HG02759 (cell line): ENCODE measurements at regions not wholly inside any gene's neighbourhood (a gene's known extent, or its start where the extent isn't known, plus 50 kb on each side); places are given as distances from the start of the nearest gene placed in this dataset.

Experiments used
- ATAC-seq: cut with Tn5 transposase; IDR thresholded peaks from one replicate; pipeline ENCODE4 v1.9.1; 2021; ENCODE audit warnings: mild to moderate bottlenecking, moderate library complexity; ENCODE audit not compliant: unreplicated experiment

GRCh38 chr2:33777786-33778185 lies 178.7 kb upstream of the FAM98A start:
- ATAC-seq, result no peak

GRCh38 chr2:33775306-33775705 lies 176.2 kb upstream of the FAM98A start:
- ATAC-seq, result no peak

DNA sequence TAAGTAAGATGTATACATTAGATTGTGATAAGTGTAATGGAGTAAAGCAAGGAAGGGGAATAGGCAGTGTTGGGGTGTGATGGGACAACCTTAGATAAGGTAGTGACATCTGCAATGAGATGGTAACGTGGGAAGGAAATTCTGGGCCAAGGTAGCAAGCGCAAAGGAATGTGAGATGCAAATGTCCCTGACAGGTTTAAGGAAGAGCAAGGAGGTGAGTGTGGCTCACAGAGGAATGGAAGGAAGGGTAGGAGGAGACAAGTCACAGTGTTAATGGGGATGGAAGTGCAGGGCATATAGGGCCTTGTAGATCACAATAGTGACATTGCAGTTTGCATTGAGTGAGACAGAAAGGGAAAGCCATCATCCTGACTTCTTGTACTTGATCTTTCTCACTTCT lies 170.9 kb upstream of the FAM98A start:
- ATAC-seq, result no peak

- ATAC-seq, result no peak
Measured at GRCh38 chr2:33766175-33766574, 167.1 kb upstream of the FAM98A start.

GRCh38 chr2:33765122-33765521 lies 166.0 kb upstream of the FAM98A start:
- no peak for ATAC-seq

- ATAC-seq, result no peak
Measured at GRCh38 chr2:33764551-33764950, 165.5 kb upstream of the FAM98A start.

- no peak for ATAC-seq
Measured at GRCh38 chr2:33763671-33764310, 164.7 kb upstream of the FAM98A start.

GRCh38 chr2:33762636-33763035 lies 163.5 kb upstream of the FAM98A start:
- no peak for ATAC-seq

- ATAC-seq, result no peak
Measured at GRCh38 chr2:33746208-33746800, 147.2 kb upstream of the FAM98A start.

GRCh38 chr2:33735096-33735495 lies 136.0 kb upstream of the FAM98A start:
- ATAC-seq, result no peak

GRCh38 chr2:33730804-33731203 lies 131.7 kb upstream of the FAM98A start:
- ATAC-seq, result no peak

GRCh38 chr2:33730193-33730592 lies 131.1 kb upstream of the FAM98A start:
- ATAC-seq, result no peak

DNA sequence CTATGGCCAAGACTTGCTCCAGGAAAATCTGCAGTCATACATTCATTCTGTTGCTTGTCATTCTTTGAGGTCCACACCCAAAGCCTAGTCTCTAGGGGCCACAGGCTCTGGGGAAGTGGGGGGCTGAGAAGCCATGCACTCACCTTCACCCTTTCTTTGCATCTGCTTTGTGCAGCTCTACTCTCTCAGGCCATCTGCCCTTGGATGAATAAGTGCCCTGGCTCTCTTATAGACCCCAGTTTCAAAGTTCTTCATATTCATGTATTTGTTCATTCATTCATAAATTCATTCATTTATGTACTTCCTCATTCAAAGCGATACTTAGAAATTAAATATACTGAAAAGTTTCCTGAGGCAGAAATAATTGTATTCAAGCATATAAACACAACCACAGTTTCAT lies 130.3 kb upstream of the FAM98A start:
- no peak for ATAC-seq

DNA sequence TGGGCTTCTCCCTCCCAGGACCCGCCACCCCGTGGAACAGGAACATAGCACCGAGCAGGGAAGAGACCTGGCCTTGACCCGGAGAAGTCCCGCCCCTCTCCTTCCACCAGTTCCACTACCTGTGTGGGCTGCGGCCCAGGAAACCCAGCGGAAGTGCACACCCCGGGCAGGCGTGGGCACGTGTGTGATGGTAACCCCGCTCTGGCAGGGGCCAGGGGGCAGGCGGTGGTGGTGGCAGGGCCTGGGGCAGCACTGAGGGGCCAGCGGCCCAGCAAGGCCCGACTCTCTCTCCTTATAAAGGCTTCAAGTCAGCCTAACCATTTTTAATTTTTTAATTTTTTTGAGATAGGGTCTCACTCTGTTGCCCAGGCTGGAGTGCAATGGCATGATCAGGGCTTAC lies 129.0 kb upstream of the FAM98A start:
- ATAC-seq, result no peak

DNA sequence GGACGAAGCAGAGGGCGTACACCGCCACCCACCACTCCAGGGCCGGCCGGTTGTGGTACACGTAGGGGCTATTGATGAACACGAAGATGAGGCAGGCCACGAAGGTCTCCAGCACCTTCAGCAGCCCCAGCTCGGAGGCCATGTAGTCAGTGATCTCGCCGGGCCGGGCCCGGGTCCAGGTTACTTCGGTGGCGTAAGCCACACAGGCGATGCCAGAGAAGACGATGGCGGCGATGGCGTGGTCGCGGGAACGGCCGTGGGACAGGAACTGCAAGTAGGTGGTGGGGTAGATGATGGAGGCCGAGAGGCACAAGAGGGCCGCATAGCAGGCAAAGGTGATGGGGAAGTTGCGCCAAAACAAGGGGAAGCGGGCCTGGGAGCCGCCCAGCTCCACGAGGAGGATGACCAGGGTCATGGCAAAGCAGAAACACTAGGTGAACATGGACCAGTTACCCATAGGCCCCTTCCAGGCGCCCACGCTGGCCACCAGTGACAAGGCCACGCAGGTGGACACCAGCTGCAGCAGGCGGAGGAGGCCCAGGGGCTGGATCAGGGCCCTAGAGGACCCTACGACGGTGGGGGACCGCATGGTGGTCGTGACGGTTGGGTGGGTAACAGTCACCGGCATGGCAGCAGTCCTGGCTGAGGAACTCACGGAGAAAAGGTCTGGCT lies 128.4 kb upstream of the FAM98A start:
- ATAC-seq, result no peak

GRCh38 chr2:33726415-33726814 lies 127.3 kb upstream of the FAM98A start:
- ATAC-seq, result no peak

DNA sequence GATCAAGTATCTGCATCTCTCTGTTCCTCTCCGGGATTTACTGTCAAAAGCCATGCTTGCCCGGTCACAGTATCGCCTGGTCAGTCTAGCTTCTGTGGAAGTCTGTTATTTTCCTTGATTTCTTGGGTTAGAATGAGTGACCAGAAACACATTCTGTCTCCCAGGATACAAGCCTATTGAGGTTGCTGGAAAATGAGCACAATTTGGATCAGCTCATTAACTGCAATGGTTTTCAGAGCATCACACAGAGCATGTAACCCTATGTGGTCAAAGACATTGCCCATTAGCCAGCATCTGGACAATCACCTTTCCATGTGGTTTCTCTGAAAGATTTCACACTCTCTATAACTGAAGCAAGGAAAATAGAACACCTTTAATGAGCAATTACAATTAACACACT lies 124.2 kb upstream of the FAM98A start:
- ATAC-seq, result no peak

GRCh38 chr2:33719067-33719466 lies 120.0 kb upstream of the FAM98A start:
- ATAC-seq, result no peak

DNA sequence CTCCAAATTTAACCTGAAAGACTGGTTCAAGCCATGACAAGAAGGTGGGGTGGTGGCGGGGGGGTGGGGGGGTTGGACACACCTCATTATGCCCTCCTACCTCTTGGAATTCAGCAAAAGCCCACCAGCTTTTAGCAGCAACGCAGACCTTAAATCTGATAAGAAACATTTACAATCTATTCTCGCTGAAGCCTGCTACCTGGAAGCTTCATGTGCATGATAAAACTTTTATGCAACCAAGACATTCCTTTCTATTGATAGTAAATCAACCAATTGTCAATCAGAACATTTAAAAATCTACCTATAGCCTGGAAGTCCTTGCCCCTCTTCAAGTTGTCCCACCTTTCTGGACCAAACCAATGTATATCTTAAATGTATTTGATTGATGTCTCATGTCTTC lies 113.6 kb upstream of the FAM98A start:
- ATAC-seq, result no peak

- ATAC-seq, result no peak
Measured at GRCh38 chr2:33709951-33710350, 110.9 kb upstream of the FAM98A start.

DNA sequence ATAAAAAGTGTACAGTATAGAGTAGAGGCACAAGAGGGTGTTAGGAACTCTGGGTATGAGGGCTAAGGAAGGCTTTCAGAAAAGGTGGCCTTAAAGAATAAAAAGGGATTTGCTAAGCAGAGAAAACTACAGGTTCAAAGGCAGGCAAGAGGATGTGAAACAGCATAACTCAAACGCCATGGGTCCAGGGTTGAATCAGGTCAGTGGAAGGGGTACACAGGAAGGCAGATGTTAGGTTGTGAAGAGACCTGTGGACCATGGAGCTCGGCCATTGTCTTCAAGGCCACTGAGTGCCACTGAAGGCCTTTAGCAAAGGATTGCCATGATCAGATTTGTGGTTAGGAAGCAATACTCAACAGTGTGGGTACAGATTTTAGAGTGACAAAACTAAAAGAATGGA lies 108.2 kb upstream of the FAM98A start:
- ATAC-seq, result no peak

DNA sequence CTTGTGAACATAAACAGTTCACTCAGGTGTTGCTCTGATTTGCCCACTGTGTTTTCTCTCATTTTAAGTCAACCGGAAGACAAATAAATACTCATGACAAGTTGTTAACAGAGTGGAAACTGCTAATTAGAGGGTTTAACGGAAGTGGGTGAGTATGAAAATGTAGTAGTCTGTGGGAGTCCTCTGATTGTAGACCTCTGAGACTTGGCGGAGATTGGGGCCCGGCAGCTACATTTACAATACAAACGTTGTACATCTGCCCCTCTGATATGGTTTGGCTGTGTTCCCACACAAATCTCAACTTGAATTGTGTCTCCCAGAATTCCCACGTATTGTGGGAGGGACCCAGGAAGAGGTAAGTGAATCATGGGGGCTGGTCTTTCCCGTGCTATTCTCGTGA lies 107.3 kb upstream of the FAM98A start:
- no peak for ATAC-seq
